PC-9 (cell line): ENCODE measurements at regions not wholly inside any gene's neighbourhood (a gene's known extent, or its start where the extent isn't known, plus 50 kb on each side); places are given as distances from the start of the nearest gene placed in this dataset.

Experiments used
- EZH2 ChIP-seq: fragments of 200-600 bp; sonication (generic); IDR thresholded peaks from 2 replicates; pipeline ENCODE4 v1.8.0; 2017; ENCODE audit warnings: antibody characterized with exemption, low read depth
- TF ChIP-seq, protein P1 (sequence below): fragments of 200-600 bp; sonication (generic); conservative IDR thresholded peaks from 2 replicates; pipeline ENCODE4 v1.6.1; 2017; ENCODE audit warnings: mixed run types, antibody characterized with exemption, mild to moderate bottlenecking, moderate library complexity

DNA sequence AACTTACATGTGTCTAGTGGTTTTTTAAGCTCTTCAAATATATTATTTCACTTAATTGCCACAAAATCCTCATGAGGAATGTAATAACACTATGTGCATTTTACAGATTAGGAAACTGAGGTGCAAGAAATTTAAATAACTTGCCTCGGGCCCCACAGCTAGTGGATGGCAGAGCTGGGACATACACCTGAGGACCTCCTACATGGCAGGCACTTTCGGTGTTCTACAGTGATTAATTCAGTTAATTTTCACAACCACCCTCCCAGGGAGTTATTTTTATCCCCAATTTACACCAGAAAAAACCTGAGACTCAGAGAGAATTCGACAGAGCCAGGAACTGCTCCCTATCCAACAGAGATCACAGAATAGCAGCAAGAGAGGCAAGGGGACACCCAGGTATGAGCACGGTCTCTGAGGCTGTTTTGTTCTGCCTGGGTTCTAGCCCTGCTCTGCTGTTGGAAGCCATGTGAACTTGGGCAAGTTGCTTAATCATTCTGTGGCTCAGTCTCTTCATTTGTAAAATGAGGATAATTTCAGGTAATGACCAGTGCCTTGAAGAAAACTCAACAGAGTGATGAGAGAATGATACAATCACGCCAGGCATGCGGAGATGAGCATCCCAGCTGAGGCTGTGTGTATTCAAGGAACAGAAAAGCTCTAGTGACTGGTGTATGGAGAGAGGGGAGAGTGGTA lies 82.3 kb downstream of the MYCN start:
- TF ChIP-seq, protein P1, sequence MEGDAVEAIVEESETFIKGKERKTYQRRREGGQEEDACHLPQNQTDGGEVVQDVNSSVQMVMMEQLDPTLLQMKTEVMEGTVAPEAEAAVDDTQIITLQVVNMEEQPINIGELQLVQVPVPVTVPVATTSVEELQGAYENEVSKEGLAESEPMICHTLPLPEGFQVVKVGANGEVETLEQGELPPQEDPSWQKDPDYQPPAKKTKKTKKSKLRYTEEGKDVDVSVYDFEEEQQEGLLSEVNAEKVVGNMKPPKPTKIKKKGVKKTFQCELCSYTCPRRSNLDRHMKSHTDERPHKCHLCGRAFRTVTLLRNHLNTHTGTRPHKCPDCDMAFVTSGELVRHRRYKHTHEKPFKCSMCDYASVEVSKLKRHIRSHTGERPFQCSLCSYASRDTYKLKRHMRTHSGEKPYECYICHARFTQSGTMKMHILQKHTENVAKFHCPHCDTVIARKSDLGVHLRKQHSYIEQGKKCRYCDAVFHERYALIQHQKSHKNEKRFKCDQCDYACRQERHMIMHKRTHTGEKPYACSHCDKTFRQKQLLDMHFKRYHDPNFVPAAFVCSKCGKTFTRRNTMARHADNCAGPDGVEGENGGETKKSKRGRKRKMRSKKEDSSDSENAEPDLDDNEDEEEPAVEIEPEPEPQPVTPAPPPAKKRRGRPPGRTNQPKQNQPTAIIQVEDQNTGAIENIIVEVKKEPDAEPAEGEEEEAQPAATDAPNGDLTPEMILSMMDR, result no peak
- TF ChIP-seq EZH2, result no peak
